ENCODE measurements at regions not wholly inside any gene's neighbourhood (a gene's known extent, or its start where the extent isn't known, plus 50 kb on each side); places are given as distances from the start of the nearest gene placed in this dataset.

DNA sequence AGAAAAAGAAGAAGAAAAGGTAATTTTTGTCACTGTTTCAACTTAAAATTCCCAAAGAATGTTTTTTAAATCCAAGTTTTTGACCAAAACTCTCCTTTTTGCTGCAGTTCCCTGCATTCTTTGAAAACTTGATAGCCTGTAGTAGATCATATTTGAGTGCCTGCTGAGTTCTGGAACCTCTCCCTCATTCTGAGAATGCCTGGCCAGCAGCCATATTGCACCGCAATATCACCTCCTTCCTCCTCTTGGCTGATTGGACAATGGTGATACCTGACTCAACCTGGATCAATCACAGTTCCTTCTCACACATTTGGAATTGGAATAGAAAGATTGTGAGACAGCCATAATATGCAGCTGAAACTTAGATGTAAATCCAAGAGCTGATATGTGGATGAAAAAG is 97.6 kb upstream of the GAP43 start:
- DNase-seq (ENCODE audit: low read depth), result no peak
- TF ChIP-seq, protein P1, sequence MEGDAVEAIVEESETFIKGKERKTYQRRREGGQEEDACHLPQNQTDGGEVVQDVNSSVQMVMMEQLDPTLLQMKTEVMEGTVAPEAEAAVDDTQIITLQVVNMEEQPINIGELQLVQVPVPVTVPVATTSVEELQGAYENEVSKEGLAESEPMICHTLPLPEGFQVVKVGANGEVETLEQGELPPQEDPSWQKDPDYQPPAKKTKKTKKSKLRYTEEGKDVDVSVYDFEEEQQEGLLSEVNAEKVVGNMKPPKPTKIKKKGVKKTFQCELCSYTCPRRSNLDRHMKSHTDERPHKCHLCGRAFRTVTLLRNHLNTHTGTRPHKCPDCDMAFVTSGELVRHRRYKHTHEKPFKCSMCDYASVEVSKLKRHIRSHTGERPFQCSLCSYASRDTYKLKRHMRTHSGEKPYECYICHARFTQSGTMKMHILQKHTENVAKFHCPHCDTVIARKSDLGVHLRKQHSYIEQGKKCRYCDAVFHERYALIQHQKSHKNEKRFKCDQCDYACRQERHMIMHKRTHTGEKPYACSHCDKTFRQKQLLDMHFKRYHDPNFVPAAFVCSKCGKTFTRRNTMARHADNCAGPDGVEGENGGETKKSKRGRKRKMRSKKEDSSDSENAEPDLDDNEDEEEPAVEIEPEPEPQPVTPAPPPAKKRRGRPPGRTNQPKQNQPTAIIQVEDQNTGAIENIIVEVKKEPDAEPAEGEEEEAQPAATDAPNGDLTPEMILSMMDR (IDR thresholded peaks at IDR 0.05; ENCODE audit: control insufficient read depth, extremely low read depth, insufficient read depth), result no peak
- H3K4me3 ChIP-seq (ENCODE audit: low read depth, low read length), result no peak overlapping the region

GRCh38 chr3:115533218-115533617 is 90.1 kb upstream of the GAP43 start:
- H3K4me3 ChIP-seq (ENCODE audit: low read depth, low read length), result no peak overlapping the region
- TF ChIP-seq, protein P1 (IDR thresholded peaks at IDR 0.05; ENCODE audit: control insufficient read depth, extremely low read depth, insufficient read depth), result no peak
- DNase-seq (ENCODE audit: low read depth), result no peak

DNA sequence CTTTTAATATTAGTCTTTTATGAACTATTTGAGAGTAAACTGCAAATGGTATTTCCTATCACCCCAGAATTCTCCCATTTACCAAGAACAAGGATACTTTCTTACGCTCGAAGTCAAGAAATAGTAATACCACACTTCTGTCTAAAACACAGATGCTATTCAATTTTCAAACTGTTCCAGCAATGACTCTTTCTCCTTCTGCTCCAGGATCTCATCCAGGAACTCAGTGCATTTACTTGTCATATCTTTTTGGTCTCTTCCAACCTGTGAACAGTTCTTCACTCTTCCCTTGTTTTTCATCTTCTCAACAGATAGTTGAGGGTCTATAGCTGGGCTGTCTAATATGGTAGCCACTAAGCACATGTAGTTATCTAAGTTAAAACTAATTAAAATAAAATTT is 87.1 kb upstream of the GAP43 start:
- no peak overlapping the region for H3K4me3 ChIP-seq (ENCODE audit: low read depth, low read length)
- TF ChIP-seq, protein P1 (IDR thresholded peaks at IDR 0.05; ENCODE audit: control insufficient read depth, extremely low read depth, insufficient read depth), result no peak
- DNase-seq (ENCODE audit: low read depth), result no peak

GRCh38 chr3:115537669-115538068 is 85.6 kb upstream of the GAP43 start:
- TF ChIP-seq, protein P1 (IDR thresholded peaks at IDR 0.05; ENCODE audit: control insufficient read depth, extremely low read depth, insufficient read depth), result no peak
- no peak overlapping the region for H3K4me3 ChIP-seq (ENCODE audit: low read depth, low read length)
- DNase-seq (ENCODE audit: low read depth), result no peak

- DNase-seq (ENCODE audit: low read depth), result no peak
- TF ChIP-seq, protein P1 (IDR thresholded peaks at IDR 0.05; ENCODE audit: control insufficient read depth, extremely low read depth, insufficient read depth), result no peak
- no peak overlapping the region for H3K4me3 ChIP-seq (ENCODE audit: low read depth, low read length)
Measured at GRCh38 chr3:115547207-115547606, 76.1 kb upstream of the GAP43 start.

DNA sequence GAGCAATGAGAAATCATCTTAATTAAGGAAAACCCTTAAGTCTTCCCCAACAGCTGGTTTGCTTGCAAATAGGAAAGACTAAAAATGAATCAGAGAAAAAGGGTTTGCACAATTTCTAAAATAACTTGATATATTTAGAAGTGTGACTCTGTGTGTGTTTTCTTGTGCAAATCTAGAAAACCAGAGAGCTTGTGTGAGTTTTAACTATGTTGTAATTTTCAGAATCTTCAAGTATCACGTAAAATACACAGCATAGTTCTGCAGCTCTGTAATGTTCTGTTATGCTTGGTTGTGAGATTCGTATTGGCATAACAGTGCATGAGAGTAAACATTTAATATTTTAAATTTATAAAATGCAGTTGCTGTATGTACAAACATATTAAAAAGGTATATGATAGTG is 74.7 kb upstream of the GAP43 start:
- DNase-seq (ENCODE audit: low read depth), result no peak
- no peak overlapping the region for H3K4me3 ChIP-seq (ENCODE audit: low read depth, low read length)
- TF ChIP-seq, protein P1 (IDR thresholded peaks at IDR 0.05; ENCODE audit: control insufficient read depth, extremely low read depth, insufficient read depth), result no peak

GRCh38 chr3:115549071-115549470 is 74.2 kb upstream of the GAP43 start:
- no peak for DNase-seq (ENCODE audit: low read depth)
- no peak overlapping the region for H3K4me3 ChIP-seq (ENCODE audit: low read depth, low read length)
- TF ChIP-seq, protein P1 (IDR thresholded peaks at IDR 0.05; ENCODE audit: control insufficient read depth, extremely low read depth, insufficient read depth), result no peak
